ENCODE measurements at regions not wholly inside any gene's neighbourhood (a gene's known extent, or its start where the extent isn't known, plus 50 kb on each side); places are given as distances from the start of the nearest gene placed in this dataset.
"Not testable (repeated sequence)": the region's sequence is repeated elsewhere in the genome, so short reads cannot be mapped to it uniquely, and the experiment has no call there.

- Mint-ChIP-seq H3K4me1 (ENCODE audit: insufficient read depth, unreplicated experiment) (no peaks in the 10 kb centered on the region), H3K27ac (ENCODE audit: low read depth, unreplicated experiment) (no peak overlapping the region), H3K27me3 (ENCODE audit: insufficient read depth, unreplicated experiment) (no peaks in the 10 kb centered on the region), H3K9me3 (ENCODE audit: unreplicated experiment) (peaks cover 6% of the 10 kb centered on the region), H3K36me3 (ENCODE audit: insufficient read depth, unreplicated experiment) (no peaks in the 10 kb centered on the region), H3K4me3 (ENCODE audit: unreplicated experiment) (no peak overlapping the region)
- ChIA-PET CTCF (no interaction called here), POLR2A (no interaction called here)
- no peak for TF ChIP-seq CTCF (IDR thresholded peaks at IDR 0.05; ENCODE audit: unreplicated experiment)
- intact Hi-C loops (cut with micrococcal nuclease): no loop called here
- no peak for DNase-seq (ENCODE audit: unreplicated experiment)
- BruUV-seq (replicated peaks): no TSS peak
Measured at GRCh38 chr4:23423540-23423939, 466.3 kb downstream of the PPARGC1A start.

DNA sequence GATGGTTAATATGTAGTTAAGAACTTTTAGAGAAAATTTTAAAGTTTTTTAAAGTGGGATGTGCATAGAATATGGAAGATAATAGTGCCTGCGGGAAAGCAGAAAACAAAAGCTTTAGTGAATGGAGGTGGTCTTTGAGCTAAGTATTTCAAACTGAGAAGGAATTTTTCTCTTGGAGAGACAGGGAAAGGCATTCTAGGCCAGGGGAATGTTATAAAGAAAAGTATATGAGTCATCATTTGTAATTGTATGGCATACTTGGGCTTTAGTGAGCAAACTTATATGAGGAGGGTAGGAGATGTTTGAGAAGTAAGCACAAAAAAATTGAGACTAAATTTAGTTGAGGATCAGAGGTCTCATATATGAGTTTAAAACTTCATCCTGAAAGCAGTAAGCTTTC, 467.0 kb downstream of the PPARGC1A start:
- no TSS peak for BruUV-seq (replicated peaks)
- Mint-ChIP-seq H3K4me1 (ENCODE audit: insufficient read depth, unreplicated experiment) (no peaks in the 10 kb centered on the region), H3K9me3 (ENCODE audit: unreplicated experiment) (peaks cover 6% of the 10 kb centered on the region), H3K4me3 (ENCODE audit: unreplicated experiment) (no peak overlapping the region), H3K36me3 (ENCODE audit: insufficient read depth, unreplicated experiment) (no peaks in the 10 kb centered on the region), H3K27ac (ENCODE audit: low read depth, unreplicated experiment) (no peak overlapping the region), H3K27me3 (ENCODE audit: insufficient read depth, unreplicated experiment) (no peaks in the 10 kb centered on the region)
- POLR2A ChIA-PET: no interaction called here
- no peak for DNase-seq (ENCODE audit: unreplicated experiment)
- CTCF ChIA-PET: no interaction called here
- TF ChIP-seq CTCF (IDR thresholded peaks at IDR 0.05; ENCODE audit: unreplicated experiment): no peak
- intact Hi-C loops (cut with micrococcal nuclease): no loop called here

DNA sequence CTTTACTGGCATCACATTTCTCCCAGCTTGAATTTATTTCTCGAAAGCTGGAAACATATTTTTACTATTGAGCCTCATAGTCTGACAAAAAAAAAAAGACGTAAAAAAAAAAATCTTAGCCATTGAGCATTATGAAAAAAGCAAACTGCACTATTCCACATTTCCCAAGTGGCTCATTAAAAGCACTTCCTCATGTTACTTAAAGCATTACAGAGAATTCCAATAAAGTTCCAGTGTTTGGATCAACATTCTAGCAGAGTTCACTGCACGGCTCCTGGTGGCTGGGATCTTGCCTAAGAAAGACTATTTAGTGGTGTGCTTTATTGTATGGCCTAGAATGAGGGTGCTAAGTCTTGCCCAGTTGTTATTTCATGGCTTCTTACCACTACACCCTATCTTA, 476.2 kb downstream of the PPARGC1A start:
- H3K27me3 Mint-ChIP-seq (ENCODE audit: insufficient read depth, unreplicated experiment): no peaks in the 10 kb centered on the region
- H3K4me1 Mint-ChIP-seq (ENCODE audit: insufficient read depth, unreplicated experiment): no peaks in the 10 kb centered on the region
- BruUV-seq (replicated peaks): no TSS peak
- H3K36me3 Mint-ChIP-seq (ENCODE audit: insufficient read depth, unreplicated experiment): no peaks in the 10 kb centered on the region
- no peak overlapping the region for H3K27ac Mint-ChIP-seq (ENCODE audit: low read depth, unreplicated experiment)
- DNase-seq (ENCODE audit: unreplicated experiment): no peak
- no peak for TF ChIP-seq CTCF (IDR thresholded peaks at IDR 0.05; ENCODE audit: unreplicated experiment)
- POLR2A ChIA-PET: no interaction called here
- intact Hi-C loops (cut with micrococcal nuclease): no loop called here
- H3K9me3 Mint-ChIP-seq (ENCODE audit: unreplicated experiment): peaks cover 7% of the 10 kb centered on the region
- CTCF ChIA-PET: no interaction called here
- H3K4me3 Mint-ChIP-seq (ENCODE audit: unreplicated experiment): no peak overlapping the region

GRCh38 chr4:23412701-23413100, 477.1 kb downstream of the PPARGC1A start:
- no peak overlapping the region for H3K27ac Mint-ChIP-seq (ENCODE audit: low read depth, unreplicated experiment)
- intact Hi-C loops (cut with micrococcal nuclease): no loop called here
- H3K27me3 Mint-ChIP-seq (ENCODE audit: insufficient read depth, unreplicated experiment): no peaks in the 10 kb centered on the region
- H3K36me3 Mint-ChIP-seq (ENCODE audit: insufficient read depth, unreplicated experiment): no peaks in the 10 kb centered on the region
- ChIA-PET CTCF (interaction anchor here (0.6 kb wide), 1 partner anchor 518 kb away, joined by 3 read pairs; no protein-coding TSS in a partner anchor), POLR2A (no interaction called here)
- no peak for TF ChIP-seq CTCF (IDR thresholded peaks at IDR 0.05; ENCODE audit: unreplicated experiment)
- no TSS peak for BruUV-seq (replicated peaks)
- no peaks in the 10 kb centered on the region for H3K4me1 Mint-ChIP-seq (ENCODE audit: insufficient read depth, unreplicated experiment)
- no peak for DNase-seq (ENCODE audit: unreplicated experiment)
- no peak overlapping the region for H3K4me3 Mint-ChIP-seq (ENCODE audit: unreplicated experiment)
- peaks cover 7% of the 10 kb centered on the region for H3K9me3 Mint-ChIP-seq (ENCODE audit: unreplicated experiment)

GRCh38 chr4:23408913-23409312, 480.9 kb downstream of the PPARGC1A start:
- BruUV-seq (replicated peaks); DNase-seq (ENCODE audit: unreplicated experiment); POLR2A ChIA-PET; H3K36me3 Mint-ChIP-seq (ENCODE audit: insufficient read depth, unreplicated experiment); H3K27ac Mint-ChIP-seq (ENCODE audit: low read depth, unreplicated experiment); intact Hi-C loops (cut with micrococcal nuclease); CTCF ChIA-PET; H3K4me3 Mint-ChIP-seq (ENCODE audit: unreplicated experiment); H3K4me1 Mint-ChIP-seq (ENCODE audit: insufficient read depth, unreplicated experiment); H3K27me3 Mint-ChIP-seq (ENCODE audit: insufficient read depth, unreplicated experiment): not testable (repeated sequence)
- H3K9me3 Mint-ChIP-seq (ENCODE audit: unreplicated experiment): peaks cover 25% of the 10 kb centered on the region
